NCI-H446 treated with DMSO at 0.1 percent for 48 hours (cell line): ENCODE measurements at regions not wholly inside any gene's neighbourhood (a gene's known extent, or its start where the extent isn't known, plus 50 kb on each side); places are given as distances from the start of the nearest gene placed in this dataset.
"Not testable (repeated sequence)": the region's sequence is repeated elsewhere in the genome, so short reads cannot be mapped to it uniquely, and the experiment has no call there.

Experiments used
- DNase-seq: peaks from one replicate; lab custom pipeline; 2025; lab: John Stamatoyannopoulos, UW

DNA sequence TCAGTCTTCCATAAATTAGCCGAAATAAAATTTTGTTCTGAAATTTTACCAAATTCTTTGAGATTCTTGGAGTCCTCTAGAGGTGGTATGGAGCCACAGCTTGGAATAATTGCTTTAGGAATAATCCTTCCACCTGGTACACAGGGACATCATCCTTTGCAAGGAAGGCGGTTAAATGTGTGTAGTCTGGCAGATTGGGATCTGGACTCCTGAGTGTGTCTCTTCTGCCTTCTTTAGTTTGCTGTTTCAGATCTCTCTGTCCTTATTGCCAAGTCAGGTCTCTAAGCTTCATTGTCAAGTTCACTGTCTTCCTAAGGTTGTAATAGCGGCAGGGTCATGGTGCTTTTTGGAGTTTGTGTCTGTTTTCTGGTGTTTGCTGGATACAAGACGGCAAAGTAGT is 393.9 kb upstream of the RGS6 start:
- no peak for DNase-seq

GRCh38 chr14:71538938-71539649 is 393.1 kb upstream of the RGS6 start:
- no peak for DNase-seq

DNA sequence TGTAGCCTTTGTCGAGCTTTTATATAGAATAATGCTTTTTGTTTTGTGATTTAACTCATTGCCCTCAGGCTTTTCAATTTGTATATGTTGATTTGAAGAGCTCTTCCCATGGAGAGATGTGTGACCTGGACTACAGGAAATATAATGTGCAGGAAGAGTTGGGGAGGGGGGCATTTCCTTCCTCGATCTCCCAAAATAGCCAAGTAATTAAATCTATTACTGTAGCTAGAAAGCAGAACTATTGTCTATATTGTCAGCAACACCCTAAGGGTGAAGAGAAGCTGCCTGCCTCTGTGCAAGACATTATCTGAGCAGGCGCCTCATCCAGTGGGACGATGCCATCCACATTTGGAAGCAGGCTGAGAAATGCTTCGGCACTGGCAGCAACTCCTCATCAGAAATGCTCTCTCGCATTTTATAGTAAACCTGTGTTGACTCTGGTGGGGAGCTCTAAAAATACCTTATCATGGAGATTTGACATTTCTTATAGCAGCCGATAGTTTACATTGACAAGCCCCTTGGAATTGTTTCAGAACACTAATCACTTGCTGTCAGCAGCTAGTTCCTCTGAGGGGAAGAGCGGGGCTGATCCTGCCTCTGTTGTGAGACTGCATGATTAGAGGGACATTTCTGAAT is 392.5 kb upstream of the RGS6 start:
- DNase-seq: no peak

- no peak for DNase-seq
Observed at GRCh38 chr14:71541271-71541670, 391.0 kb upstream of the RGS6 start.

- DNase-seq: no peak
Observed at GRCh38 chr14:71541973-71542690, 390.1 kb upstream of the RGS6 start.

DNA sequence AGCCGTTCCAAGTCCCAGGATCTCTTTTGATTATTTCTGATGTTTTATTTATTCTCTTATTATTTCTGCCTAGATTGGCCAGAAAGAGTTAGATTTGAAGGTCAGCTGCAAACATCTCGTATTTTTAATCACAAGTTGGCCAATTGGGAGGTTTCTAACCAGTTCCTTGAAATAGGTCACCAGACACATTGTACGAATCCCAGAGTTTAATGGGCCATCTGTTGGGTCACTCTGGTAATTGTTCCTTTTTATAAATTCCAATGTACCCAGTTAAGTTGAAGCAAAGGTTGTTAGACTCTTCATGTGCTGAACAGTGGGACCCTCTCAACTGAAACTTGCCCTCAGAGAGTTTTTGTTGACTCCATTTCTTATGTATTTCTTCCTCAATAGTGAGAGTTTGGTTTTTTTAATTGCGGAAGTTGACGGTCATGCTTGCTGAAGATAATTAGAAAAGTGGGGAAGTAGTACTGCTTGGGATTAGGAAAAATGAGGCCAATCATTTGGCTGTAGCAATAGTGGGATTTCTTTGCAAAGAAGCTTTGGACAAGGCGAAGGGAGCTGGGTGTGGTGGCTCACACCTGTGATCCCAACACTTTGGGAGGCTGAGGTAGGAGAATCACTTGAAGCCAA is 382.7 kb upstream of the RGS6 start:
- DNase-seq: no peak

- no peak for DNase-seq
Observed at GRCh38 chr14:71550367-71550766, 381.9 kb upstream of the RGS6 start.

- DNase-seq: no peak
Observed at GRCh38 chr14:71551291-71551950, 380.8 kb upstream of the RGS6 start.

- DNase-seq: no peak
Observed at GRCh38 chr14:71552809-71553208, 379.4 kb upstream of the RGS6 start.

- no peak for DNase-seq
Observed at GRCh38 chr14:71553779-71554178, 378.4 kb upstream of the RGS6 start.

DNA sequence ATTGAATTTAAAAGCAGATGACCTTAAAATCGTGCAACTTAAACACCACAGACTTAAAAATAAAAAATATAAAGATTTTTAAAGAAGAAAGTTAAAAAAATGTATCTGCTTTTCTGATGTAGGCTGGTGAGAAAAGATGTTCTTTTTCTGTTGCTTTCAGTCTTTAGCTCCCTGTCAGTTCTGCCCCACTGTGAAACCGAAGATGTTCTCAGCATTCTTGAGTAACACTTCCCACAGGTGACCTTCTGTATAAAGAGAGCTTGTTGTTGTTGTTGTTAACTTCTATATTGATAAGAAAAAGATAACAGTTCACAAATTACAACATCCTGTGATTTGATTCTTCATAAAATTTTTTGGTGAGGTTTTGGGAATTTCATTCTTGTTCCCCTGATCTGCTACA is 377.9 kb upstream of the RGS6 start:
- no peak for DNase-seq

DNA sequence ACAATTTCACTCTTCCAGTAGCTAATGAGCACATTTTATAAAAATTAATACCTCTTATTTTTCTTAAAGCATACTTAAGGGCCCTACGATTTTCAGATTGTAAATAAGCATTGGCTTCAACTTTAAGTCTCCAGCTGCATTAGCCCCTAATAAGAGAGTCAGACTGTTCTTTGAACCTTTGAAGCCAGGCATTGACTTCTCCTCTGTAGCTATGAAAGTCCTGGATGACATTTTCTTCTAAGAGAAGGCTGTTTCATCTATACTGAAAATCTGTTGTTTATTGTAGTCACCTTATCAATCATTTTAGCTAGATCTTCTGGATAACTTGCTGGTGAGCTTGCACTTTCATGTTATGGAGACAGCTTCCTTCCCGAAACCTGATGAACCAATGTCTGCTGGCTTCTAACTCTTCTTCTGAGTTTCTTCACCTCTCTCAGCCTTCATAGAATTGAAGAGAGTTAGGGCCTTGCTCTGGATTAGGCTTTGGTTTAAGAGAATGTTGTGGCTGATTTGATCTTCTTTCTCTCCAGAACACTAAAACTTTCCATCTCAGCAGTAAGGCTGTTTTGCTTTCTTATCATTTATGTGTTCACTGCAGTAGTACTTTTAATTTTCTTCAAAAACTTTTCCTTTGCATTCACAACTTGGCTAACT is 377.1 kb upstream of the RGS6 start:
- no peak for DNase-seq

- no peak for DNase-seq
Observed at GRCh38 chr14:71555654-71556559, 376.3 kb upstream of the RGS6 start.

GRCh38 chr14:71556730-71557129 is 375.5 kb upstream of the RGS6 start:
- DNase-seq: no peak

- DNase-seq: no peak
Observed at GRCh38 chr14:71557351-71557750, 374.9 kb upstream of the RGS6 start.

- DNase-seq: not testable (repeated sequence)
Observed at GRCh38 chr14:71558943-71559342, 373.3 kb upstream of the RGS6 start.

DNA sequence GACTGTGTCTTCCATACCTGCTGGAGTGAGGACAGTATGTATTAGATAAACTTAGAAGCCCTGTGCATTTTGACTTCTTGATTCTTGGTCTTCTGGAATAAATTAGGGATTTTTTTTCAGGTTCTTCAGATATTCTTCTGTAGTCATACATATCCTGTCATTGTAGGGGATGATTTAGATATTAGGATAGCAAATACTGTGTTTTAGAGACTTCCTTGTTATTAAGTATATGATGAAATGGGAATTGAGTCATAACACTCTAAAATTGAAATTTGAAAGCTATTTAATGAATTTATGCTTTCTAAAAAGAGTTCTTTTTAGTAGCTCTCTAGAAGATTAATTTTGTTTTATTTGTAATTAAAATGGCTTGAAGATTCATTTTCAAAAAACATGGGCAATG is 371.5 kb upstream of the RGS6 start:
- no peak for DNase-seq

- no peak for DNase-seq
Observed at GRCh38 chr14:71563492-71564153, 368.6 kb upstream of the RGS6 start.

GRCh38 chr14:71566276-71566675 is 366.0 kb upstream of the RGS6 start:
- no peak for DNase-seq

- DNase-seq: not testable (repeated sequence)
Observed at GRCh38 chr14:71567499-71568133, 364.6 kb upstream of the RGS6 start.
